CD4-positive, alpha-beta T cell treated with Interferon alpha-2 for 1 hour (primary cell): ENCODE measurements at regions not wholly inside any gene's neighbourhood (a gene's known extent, or its start where the extent isn't known, plus 50 kb on each side); places are given as distances from the start of the nearest gene placed in this dataset.

Experiments
- DNase-seq, 2 donors: peaks; one replicate each; pipeline ENCODE4 v3.0.0-alpha.2; 2020 to 2022

DNA sequence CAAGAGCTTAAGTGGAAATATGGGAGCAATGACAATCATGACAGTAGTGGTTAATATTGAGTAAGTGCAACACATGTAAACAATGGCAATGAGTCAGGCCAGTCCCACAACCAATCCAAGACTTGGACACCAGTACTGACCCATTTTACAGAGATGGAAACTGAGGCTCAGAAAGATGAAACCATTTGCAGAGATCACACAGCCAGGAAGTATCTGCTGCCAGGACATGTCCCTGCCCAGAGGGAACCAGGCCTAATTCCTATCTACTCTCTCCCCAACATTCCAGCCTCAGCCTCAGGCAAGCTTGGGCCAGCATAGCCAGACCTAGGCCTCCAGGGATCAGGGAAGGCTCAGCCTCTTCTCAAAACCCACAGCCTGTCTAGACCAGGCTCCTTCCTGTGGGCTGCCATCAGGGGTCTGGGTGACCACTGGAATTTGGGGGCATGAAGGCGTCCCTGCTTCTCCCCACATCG lies 395.1 kb downstream of the MN1 start:
- DNase-seq: no peak

DNA sequence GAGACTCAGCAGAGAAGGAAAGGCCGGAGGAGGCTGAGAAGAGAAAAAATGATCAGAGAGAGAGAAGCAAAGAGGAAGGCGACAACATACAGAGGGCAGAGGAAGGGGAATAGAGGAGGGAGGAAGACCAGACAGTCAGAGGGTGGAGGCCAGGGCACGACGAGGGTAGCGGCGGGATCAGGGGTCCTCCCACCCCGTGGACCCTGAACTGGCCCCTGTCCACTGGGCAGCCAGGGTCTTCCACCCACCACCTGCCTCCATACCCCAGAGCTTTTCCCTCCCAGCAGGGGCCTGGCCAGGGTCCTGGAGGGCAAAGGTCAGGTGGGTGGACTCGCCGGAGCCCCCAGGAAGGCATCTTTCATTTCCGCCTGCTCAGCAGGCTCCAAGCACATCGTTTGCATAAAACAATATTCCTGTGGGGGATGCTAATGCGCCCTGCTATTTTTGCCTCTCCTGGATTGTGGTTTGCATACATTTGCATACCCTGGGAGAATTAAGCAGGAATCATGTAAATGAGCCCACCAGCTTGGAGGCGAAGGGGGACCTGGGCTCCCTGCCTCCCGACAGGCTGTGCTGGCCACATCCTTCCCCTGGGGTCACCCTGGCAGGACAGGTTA lies 394.1 kb downstream of the MN1 start:
- no peak for DNase-seq

DNA sequence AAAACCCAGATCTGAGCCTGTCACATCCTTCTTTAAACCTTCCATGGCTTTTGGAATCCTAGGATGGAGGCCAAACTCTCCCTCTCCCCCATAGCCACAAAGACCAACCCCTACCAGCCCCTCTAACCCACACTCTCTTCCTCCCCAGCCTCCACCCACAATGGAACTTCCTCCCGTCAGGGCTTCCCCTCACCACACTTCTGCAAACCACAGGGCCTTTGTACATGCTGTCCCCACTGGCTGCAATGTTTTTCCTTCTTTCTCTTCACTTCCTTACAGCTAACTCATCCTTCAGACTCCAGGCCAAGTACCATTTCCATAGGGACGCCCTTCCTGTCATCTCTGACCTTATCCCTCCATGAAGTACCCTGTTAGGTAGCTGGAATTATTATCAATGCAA lies 393.5 kb downstream of the MN1 start:
- no peak for DNase-seq

DNA sequence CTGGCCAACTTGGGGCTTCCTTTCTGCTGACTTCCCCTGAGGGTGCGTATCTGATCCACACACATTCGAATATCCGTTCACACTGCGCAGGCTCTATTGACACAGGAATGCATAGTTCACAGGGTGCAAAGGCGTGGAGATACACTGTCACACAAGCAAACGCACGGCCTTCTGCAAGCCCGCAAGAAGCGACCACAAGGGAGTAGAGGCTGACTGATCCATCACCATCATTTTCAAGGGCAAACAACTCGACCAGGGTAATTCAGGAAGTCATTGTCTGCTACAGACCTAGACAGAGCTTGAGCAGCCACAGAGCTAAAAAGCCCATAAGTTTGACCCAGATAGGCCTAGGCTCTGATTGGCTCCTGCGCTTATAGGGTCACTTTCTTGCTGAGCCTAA lies 392.3 kb downstream of the MN1 start:
- DNase-seq: no peak

DNA sequence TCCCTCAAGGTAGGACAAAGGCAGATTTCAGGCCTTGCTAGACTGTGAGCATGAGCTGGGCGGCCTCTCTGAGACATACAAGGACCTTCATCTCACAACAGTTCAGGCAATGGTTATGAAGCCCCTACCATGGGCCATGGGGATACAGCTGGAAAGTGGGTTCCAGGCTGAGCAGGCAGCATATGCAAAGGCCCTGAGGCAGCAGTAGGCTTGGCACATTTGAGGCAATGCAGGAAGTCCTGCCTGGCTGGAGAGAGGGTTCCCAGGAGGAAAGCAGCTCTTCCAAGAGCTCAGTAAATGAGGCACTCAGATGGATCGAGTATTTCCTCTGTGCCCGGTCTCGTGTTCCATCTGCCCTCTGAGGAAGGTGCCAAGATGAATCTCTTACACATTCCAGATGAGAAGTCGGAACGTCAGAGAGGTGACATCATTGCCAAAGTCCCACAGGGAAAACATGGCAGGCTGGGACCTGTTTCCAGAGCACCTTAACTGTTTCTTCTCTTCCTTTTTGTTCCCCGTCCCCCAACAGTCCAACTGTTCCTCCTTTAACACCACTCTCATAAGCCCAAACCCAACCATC lies 388.6 kb downstream of the MN1 start:
- no peak for DNase-seq

DNA sequence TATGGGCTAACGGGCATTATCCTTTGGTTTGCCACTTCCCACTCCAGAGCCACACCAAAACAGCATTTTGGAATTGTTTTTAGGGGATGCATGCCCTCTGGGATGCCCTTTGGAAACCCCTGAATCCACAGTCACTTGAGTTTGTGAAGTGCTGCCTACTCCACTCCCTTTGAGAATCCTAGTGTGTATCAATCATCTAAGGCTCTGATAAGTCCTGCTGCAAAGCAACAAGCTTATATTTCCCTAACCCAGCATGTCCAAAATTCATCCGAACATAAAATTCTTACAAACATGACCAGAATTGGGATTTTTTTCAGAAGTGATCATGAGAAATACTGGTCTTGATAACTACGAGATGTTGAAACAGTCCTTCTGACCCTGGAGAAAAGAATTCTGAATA lies 387.9 kb downstream of the MN1 start:
- no peak for DNase-seq

DNA sequence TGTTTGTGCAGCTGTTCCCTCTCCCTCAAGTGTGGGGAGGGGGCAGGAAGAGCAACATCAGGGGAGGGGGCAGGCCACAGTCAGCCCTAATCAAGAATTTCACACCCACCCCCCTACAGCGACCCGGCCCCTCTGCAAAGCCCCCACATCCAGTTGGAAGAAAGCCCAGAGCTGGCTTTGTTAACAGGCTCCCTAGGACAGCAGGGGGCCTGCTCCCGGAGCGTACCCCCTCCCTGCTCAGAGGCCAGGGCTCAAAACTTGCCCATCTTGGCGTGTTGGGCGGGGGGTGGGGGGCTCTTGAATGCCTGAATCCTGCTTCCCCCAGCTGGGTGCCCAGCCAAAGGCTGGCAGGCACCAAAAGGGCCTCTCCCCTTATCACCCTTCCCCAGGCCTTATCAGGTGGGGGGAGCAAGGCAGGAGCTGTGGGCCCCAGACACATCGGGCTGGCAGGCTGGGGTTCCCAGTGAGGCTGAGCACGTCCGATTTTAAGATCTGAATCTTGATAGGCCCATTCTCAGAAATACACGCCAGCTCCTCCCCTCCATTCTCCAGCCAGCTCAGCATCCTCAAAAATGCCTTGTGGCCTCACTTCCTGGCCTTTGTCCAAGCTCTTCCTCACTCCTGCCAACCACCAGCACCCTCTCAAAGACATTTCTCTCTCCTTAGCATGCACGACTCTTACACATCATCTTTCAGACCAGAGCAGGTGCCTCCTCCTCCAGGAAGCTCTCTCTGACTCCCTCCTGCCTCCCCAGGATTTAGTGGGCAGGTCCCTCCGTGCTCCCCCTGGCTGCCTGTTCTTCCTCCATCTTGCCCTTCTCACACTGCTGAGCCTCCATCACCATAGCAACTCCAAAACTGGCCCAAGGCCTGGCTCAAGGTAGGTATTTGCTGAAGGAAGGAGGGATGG lies 384.8 kb downstream of the MN1 start:
- no peak for DNase-seq

DNA sequence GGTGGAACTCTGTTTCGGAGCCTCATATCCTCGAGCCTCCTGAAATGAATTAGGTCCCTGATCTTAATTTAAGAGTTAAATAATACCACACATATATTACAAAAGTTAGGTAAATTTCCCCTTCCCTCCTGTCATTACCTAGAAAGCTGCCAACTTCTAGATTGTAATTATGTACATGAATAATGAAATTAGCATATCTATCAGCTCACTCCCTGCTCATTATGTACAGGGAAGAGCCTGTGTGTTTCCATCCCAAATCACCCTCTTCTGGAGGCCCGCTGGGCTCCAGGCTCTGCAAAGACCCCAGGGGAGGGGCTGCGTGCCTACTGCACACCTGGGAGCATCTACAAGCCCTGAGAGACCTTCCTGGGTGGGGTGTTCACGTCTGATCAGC lies 384.1 kb downstream of the MN1 start:
- DNase-seq: no peak

DNA sequence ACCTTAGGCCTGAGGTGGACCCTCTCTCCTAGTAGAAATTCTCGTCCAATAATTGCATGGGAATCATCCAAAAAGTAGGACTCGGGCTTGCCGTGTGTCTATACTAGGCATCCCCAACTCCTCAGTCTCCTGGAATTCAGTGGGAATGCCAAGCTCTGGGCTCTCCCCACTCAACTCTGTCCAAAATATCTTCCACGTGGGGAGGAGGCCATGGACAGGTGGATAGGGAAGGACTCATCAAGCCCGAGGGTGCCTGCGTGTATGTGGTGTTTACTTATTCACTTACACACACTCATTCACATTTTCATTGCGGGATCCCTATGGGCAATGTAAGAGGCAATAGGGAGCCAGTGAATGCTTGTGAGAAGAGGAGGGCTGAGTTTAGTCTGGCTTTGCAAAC lies 383.3 kb downstream of the MN1 start:
- DNase-seq: no peak

DNA sequence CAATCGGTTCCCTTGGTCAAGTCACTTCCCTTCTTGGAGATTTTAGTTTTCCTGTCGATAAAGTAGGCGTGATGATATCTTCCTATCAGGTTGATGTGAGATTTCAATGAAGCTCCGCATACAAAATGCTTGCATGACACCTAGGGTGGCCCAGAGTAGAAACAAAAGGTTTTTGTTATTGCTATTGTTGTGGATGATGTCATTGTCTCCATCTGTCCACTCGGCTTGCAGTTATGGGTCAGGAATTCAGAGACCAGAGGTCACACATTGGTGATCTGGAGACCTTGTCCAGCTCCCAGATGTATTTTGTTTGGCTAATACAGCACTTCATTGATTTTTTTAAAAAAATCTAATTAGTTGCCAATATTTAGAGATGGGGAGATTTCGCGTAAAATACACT lies 382.1 kb downstream of the MN1 start:
- DNase-seq: no peak

DNA sequence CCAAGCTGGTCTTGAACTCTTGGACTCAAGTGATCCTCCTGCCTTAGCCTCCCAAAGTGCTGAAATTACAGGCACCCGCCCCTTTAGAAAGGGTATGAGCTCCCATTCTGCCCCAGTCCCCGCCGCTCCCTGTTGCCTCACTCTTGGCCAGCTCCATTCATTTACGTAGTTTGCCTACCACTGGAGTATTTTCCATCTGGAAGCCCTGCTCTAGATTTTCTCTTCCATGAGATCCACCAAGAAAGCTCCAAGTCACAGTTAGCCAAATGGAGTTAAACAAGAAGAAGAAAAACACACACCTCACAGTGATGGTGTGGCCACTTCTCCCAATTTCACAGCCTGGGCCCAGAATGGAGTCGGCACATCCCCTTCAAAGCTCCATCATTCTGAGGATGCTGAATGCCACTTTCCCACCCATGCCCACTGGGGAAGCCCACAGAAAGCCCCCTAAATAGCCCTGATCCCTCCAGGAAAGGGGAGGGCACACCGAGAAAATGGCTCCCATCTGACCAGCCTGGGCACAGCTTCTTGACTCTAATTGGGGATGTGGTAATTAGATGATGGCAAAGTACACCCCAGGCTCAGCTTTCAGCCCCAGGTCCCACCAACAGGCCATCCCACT lies 381.2 kb downstream of the MN1 start:
- no peak for DNase-seq

DNA sequence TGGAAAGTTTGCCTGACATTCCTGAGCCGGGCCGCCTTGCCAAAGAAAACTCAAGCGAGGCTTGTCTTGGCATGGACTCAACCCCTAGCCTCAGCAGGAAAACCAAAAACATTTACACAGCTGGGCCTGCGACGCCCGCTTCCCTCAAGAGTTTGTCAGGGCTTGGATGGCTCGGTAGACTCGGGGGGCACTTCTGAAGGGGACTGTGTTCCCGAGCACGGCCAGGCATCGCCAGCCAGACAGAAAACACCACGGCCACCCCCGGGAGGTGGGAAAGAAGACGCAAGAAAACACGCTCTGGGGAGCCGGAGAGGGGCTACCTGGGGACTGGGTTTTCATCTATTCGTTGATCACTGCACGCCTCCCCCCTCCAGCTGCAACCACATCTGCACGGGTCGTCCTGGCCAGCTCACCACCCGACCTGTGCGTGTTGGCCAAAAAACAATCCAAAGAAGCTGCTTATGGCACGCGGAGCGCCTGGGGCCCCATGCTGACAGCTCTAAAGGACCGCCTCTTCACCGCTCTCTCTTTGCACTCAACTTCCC lies 380.7 kb downstream of the MN1 start:
- DNase-seq: no peak

DNA sequence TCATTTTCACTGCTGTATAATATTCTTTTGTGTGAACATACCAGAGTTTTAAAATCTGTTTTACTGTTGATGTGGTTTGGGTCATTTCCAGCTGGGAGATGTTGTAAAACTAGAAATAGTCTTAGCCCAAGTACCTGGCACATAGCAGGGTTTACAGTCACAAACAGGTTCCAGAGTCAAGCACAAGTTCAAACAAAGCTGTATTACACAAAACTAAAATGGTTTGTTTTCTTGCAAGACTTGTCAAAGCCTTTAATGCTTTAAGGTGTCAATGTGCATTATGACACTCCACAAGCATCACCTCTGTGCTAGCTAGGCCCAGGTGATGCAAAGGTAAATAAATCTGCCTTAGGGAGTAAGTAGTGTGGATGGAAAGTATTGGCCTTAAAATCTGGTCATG lies 379.1 kb downstream of the MN1 start:
- DNase-seq: no peak

DNA sequence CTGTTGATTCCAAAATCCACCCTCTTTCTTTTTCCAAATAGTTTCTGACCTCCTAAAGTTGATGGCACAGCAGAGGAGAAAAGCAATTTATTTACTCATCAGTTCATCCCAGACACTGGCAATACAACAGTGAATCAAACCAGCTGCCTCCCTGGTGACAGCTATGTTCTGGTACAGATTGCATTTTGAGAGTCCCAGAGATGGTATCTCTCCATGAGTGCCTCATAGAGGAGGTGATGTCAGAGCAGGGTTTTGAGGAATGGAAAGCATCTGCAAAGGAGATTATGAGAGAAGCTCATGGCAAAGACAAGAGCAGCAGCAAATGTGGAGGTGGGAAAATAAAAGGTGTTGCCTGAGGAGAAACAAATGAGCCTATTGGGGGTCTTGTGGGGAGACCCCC lies 377.2 kb downstream of the MN1 start:
- DNase-seq: no peak

DNA sequence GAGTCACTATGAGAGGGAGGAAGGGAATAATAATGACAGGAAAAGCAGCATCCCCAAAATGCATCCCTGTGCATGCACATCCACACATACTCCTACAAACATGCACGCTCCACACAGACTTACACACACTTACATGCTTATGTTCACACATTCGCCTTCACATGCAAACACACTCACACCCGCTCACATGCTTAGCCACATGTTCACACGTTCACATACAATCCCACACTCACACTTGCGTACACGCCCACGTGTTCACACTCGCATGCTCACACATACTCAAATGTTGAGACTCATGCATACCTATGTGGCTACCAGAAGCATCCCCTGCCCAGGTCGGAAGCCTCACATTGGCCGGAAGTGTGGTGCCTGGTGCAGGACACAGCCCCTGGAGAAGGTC lies 372.1 kb downstream of the MN1 start:
- DNase-seq: no peak

DNA sequence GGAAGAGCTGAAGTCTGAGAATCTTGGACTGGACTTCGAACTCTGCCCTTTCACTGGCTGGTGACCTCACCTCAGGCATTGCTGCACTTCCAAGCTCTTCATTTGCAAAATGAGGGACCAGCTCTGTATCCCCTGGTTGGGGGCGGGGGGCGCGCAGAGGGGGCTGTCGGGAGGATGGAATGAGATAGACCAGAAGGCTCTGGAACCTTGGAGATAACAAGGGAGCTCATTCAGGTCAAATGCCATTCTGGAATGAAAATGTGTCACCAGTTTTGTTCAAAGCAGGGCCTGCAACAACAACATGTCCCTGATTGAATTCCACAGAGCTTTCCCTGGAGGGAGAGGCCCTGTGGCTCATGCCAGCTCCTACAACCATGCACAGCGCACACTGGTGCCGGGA lies 370.5 kb downstream of the MN1 start:
- DNase-seq: no peak

DNA sequence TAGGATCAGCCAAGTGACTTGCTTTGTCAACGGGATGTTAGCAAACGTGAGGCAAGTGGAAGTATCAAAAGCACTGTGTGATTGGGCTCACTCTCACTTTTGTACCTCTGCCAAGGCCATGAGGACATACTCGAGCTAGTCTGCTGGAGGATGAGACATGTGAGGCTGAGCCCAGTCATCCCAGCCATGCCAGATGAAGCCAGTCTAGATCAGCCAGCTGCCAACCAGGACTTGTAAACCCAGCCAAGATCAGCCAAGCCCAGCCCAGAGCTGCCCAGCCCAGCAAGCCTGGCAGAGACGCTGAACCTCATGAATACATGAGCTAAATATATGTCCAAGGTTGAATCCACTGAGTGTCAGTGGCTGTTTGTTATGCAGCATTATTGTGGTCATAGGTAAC lies 369.7 kb downstream of the MN1 start:
- DNase-seq: no peak

DNA sequence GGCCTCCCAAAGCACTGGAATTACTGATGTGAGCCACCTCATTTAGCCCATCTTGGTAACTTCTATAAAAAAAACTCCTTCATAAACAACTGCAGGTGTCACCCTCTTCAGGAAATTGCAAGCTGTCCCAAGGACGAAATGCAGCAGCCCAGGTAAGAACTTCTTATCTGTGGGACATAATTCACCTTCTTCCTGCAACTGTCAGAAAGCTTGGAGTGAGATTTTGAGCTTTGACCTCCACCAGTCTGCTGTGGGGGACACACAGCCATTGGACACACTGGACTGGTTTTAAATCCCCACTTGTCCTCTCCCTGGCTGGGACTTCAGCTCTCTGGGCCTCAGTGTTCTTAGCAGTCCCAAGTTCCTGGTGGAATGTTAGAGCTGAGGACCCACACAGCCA lies 368.5 kb downstream of the MN1 start:
- no peak for DNase-seq

DNA sequence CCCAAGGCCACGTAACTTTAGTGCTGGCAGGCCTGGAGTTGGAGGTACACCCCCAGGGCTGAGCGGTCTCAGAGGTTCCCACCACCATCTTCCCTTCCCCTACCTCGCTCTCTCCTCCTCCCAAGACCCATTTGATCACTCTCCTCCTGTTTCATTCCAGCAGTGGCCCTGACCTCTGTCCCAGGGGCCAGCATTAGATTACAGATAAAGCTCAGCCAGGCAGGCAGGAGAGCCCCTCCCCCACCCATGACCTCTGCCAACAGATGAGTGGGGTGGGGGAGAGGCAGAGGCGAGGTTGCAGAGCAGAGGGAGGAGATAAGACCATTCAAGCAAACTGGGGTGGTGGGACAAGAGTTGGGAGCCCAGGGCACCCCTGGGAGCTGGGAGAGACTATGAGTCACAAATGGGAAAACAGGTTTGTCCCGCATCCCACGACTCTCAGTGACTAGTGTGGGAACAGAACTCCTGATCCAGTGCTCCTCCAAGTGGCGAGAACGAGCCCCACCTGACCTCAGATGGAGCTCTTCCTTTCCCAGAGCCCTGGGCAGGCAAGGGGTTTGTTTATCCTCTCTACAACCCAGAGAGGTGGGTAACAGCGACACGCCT lies 367.9 kb downstream of the MN1 start:
- DNase-seq: no peak

DNA sequence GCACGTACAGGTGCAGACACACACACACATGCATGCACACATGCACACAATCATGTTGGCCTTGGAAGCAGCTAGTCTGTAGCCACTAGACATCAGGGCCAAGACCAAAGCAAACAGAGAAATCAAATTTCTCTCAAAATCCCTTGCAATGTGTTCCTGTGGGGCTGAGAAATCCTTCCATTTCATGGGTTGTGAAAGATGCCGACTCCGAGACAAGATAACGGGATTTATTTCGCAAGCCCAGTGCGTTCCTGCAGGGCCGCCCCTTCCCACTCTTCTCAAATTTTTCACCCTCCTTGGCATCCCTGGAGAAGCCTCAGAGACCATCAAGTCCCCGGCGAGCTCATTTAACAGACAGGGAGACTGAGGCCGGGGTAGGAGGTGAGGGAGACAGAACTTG lies 366.7 kb downstream of the MN1 start:
- no peak for DNase-seq

DNA sequence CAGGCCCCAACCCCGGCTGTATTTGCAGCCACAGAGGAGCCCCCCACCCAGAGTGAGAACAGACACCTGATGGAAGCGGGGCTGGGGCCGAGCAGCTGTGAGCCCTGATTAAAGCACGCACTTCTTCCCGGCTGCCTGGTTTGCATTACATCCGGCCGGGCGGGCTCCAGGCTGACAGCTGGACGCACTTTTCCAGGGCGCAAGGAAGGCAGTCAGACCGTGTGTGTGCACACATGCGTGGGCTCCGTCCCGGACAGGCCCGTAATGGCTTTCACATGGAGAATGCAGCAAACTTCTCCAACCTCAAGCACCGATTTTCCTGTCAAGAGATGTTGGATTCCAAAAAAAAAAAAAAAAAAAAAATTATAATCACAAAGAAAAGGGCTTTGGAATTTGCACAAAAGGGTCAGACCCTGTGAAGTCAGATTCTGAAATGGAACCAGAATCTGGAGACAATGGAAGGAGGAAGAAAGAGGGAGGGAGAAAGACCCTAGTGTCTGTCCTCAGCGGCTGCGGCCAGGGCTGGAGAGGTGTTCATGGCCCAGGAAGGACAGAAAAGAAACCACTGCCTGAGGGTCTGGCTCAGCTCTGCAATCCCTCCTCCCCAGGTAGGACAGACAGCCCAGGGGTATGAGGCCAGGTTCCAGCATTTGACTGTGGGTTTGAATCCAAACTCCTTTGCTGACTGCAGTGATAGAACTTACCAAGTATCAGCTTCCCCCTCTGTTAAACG lies 365.5 kb downstream of the MN1 start:
- no peak for DNase-seq

DNA sequence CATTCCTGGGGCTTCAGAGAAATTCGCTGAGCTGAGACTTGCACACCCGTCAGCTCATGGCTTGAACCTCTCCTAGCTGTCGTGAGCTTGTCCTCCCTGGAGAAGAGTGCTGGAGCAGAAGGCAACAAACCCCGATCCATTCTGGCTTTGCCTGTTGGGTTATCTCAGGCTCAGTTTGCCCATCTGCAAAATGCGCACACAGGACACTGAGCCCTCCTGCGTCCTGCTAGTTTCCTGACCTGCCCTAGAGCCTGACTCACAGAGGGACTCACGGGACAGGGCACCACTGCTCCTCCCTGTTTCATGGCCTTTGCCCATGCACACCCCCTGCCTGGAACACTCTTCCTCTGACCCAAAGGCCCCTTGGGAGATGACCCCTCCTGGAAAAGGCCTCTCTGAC lies 365.0 kb downstream of the MN1 start:
- DNase-seq: no peak
